ENCODE measurements at regions not wholly inside any gene's neighbourhood (a gene's known extent, or its start where the extent isn't known, plus 50 kb on each side); places are given as distances from the start of the nearest gene placed in this dataset.

DNA sequence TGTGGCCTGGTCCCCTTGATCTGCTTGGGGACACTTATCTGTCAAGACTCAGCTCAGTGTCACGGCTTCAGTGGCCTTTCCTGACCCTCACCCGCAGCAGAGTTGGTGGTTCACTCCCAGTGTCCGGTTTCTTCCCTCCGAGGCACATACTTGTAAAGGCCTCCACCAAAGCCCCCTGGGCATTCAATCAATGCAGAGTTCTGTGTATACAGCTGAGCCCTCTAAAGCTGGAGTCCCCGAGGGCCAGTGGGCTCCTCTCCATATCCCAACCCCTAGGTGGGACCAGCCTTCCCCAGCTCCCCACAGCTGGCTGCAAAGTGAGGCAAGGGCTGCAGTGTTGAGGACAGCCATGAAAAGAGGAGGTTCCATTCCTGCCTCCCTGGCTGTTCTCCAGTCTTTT, 70.9 kb upstream of the RGMA start:
- Histone ChIP-seq H3K4me3 (ENCODE audit: insufficient read depth, low read depth, low read length) (no peak overlapping the region), H3K79me1 (ENCODE audit: low read depth in 1 of 2, low read length in 2 of 2) (no peaks in the 10 kb centered on the region), H3K4ac (ENCODE audit: low read depth, low read length) (no peak overlapping the region), H3K27ac (ENCODE audit: insufficient read depth, low read length) (no peak overlapping the region), H2BK5ac (ENCODE audit: low read depth, low read length, poor library complexity, severe bottlenecking) (no peak overlapping the region), H2AK5ac (ENCODE audit: low read depth, low read length) (no peak overlapping the region), H3K9me1 (ENCODE audit: insufficient read depth, low read length) (no peaks in the 10 kb centered on the region), H3K18ac (ENCODE audit: low read depth, low read length) (no peak overlapping the region), H2BK20ac (ENCODE audit: low read depth, low read length) (no peak overlapping the region), H3K4me1 (ENCODE audit: control insufficient read depth, insufficient read depth, low read length) (no peaks in the 10 kb centered on the region), H4K91ac (ENCODE audit: insufficient read depth, low read depth, low read length) (no peak overlapping the region), H2AK9ac (replicated peaks; ENCODE audit: low read depth, low read length, poor library complexity) (no peak overlapping the region), H2BK120ac (ENCODE audit: low read depth, low read length) (no peak overlapping the region), H3K9ac (ENCODE audit: low read depth, low read length) (no peak overlapping the region), H3K14ac (replicated peaks; ENCODE audit: low read depth, low read length) (no peak overlapping the region), H3K36me3 (ENCODE audit: control insufficient read depth, insufficient read depth, low read length) (no peaks in the 10 kb centered on the region), H3K23ac (ENCODE audit: low read depth, low read length) (no peak overlapping the region), H4K5ac (ENCODE audit: low read depth, low read length) (no peak overlapping the region), H3K27me3 (ENCODE audit: control insufficient read depth, insufficient read depth, low read length) (no peaks in the 10 kb centered on the region), H2BK15ac (ENCODE audit: low read depth, low read length) (no peak overlapping the region), H3K4me2 (ENCODE audit: low read depth, low read length) (no peak overlapping the region), H3K9me3 (ENCODE audit: control insufficient read depth, insufficient read depth, low read length) (peaks cover 18% of the 10 kb centered on the region), H4K8ac (ENCODE audit: low read depth in 2 of 2, low read length in 2 of 2) (no peak overlapping the region), H4K20me1 (ENCODE audit: insufficient read depth, low read length) (no peaks in the 10 kb centered on the region), H3K56ac (ENCODE audit: extremely low read depth, insufficient read depth, low read length) (no peak overlapping the region), H2AFZ (replicated peaks; ENCODE audit: low read length, poor library complexity) (no peak overlapping the region)
- dilution Hi-C loops (cut with HindIII; ENCODE audit: low sequenced_read_pairs, unreplicated experiment) = no loop called here
- TF ChIP-seq, protein P1, sequence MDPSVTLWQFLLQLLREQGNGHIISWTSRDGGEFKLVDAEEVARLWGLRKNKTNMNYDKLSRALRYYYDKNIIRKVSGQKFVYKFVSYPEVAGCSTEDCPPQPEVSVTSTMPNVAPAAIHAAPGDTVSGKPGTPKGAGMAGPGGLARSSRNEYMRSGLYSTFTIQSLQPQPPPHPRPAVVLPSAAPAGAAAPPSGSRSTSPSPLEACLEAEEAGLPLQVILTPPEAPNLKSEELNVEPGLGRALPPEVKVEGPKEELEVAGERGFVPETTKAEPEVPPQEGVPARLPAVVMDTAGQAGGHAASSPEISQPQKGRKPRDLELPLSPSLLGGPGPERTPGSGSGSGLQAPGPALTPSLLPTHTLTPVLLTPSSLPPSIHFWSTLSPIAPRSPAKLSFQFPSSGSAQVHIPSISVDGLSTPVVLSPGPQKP (IDR thresholded peaks at IDR 0.05; ENCODE audit: borderline replicate concordance, low read depth, low read length) = no peak
- TF ChIP-seq MXI1 (IDR thresholded peaks at IDR 0.05; ENCODE audit: borderline replicate concordance, low read depth, low read length) (no peak), MAZ (IDR thresholded peaks at IDR 0.05; ENCODE audit: borderline replicate concordance, low read depth, low read length) (no peak), MAFK (IDR thresholded peaks at IDR 0.05; ENCODE audit: low read depth, low read length) (no peak), SMC3 (IDR thresholded peaks at IDR 0.05; ENCODE audit: low read depth, low read length) (no peak), RAD21 (IDR thresholded peaks at IDR 0.05; ENCODE audit: low read length) (no peak), CEBPB (IDR thresholded peaks at IDR 0.05; ENCODE audit: low read depth, low read length) (no peak), RCOR1 (IDR thresholded peaks at IDR 0.05; ENCODE audit: insufficient replicate concordance, low read length) (no peak), CHD1 (IDR thresholded peaks at IDR 0.05; ENCODE audit: low read depth, low read length) (no peak), BHLHE40 (IDR thresholded peaks at IDR 0.05; ENCODE audit: low read depth, low read length) (no peak), NFE2L2 (IDR thresholded peaks at IDR 0.05; ENCODE audit: low read depth, low read length) (no peak), RFX5 (IDR thresholded peaks at IDR 0.05; ENCODE audit: low read depth, low read length) (no peak), POLR2A (IDR thresholded peaks at IDR 0.05; ENCODE audit: low read depth, low read length) (no peak)
- TF ChIP-seq, protein P2, sequence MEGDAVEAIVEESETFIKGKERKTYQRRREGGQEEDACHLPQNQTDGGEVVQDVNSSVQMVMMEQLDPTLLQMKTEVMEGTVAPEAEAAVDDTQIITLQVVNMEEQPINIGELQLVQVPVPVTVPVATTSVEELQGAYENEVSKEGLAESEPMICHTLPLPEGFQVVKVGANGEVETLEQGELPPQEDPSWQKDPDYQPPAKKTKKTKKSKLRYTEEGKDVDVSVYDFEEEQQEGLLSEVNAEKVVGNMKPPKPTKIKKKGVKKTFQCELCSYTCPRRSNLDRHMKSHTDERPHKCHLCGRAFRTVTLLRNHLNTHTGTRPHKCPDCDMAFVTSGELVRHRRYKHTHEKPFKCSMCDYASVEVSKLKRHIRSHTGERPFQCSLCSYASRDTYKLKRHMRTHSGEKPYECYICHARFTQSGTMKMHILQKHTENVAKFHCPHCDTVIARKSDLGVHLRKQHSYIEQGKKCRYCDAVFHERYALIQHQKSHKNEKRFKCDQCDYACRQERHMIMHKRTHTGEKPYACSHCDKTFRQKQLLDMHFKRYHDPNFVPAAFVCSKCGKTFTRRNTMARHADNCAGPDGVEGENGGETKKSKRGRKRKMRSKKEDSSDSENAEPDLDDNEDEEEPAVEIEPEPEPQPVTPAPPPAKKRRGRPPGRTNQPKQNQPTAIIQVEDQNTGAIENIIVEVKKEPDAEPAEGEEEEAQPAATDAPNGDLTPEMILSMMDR (conservative IDR thresholded peaks at IDR 0.05; ENCODE audit: low read depth, low read length) = no peak
- TF ChIP-seq, protein P3, sequence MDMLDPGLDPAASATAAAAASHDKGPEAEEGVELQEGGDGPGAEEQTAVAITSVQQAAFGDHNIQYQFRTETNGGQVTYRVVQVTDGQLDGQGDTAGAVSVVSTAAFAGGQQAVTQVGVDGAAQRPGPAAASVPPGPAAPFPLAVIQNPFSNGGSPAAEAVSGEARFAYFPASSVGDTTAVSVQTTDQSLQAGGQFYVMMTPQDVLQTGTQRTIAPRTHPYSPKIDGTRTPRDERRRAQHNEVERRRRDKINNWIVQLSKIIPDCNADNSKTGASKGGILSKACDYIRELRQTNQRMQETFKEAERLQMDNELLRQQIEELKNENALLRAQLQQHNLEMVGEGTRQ (IDR thresholded peaks at IDR 0.05; ENCODE audit: low read depth, low read length) = no peak
- intact Hi-C loops (cut with micrococcal nuclease) = no loop called here
- POLR2A ChIA-PET (ENCODE audit: unreplicated experiment) = no interaction called here
- ATAC-seq (ENCODE audit: low read depth) (no peak), DNase-seq (no peak)
- in situ Hi-C loops (cut with MboI; ENCODE audit: low sequenced_read_pairs) = no loop called here
- CTCF ChIA-PET = no interaction called here
- BruUV-seq (replicated peaks) = no TSS peak
- WGBS, 2 experiments (ENCODE audit: extremely low coverage in 2 of 2, insufficient read length in 1 of 2) = no CpG with 5 or more reads among the region's 5 CpGs
